OCI-LY1 (cell line): ENCODE measurements at regions not wholly inside any gene's neighbourhood (a gene's known extent, or its start where the extent isn't known, plus 50 kb on each side); places are given as distances from the start of the nearest gene placed in this dataset.

Source experiments
- EZH2 ChIP-seq: fragments of 200-600 bp; sonication (generic), shearing (Covaris generic); IDR thresholded peaks from 2 replicates; pipeline ENCODE4 v1.8.0; 2017; ENCODE audit warnings: borderline replicate concordance, mixed run types, mild to moderate bottlenecking, antibody characterized with exemption, low read length, moderate library complexity, mixed read lengths
- TF ChIP-seq, protein P1 (sequence below): fragments of 200-600 bp; sonication (generic), shearing (Covaris generic); IDR thresholded peaks from 2 replicates; pipeline ENCODE4 v1.5.1; 2017; ENCODE audit warnings: mild to moderate bottlenecking, antibody characterized with exemption, low read length, moderate library complexity, mixed read lengths

DNA sequence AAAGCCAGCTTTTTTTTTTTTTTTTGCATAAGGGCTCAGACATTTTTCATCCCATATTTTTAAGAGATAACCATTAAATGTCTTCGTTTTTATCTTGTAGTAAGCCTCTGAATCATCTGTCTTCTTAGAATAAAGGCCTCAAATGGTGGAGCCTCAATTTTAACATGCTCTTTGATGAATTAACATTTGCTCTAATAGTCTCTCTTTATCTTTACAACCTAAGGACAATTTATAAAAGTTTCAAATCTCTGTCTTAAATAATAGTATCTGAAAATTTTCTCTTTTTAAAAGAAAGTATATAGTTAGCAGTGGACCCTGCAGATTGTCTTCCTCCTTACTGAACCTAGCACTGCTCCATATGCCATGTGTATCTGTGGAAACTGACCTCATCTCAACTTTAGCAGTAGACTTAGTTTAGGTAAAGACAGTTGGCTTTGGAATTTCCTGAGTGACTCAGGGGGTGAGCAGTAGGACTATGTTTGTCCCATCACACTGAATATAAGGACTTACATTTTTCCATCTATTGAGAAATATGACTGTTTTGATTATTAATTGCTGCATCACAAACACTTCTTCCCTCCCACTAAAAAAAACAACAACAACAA, 1658.0 kb downstream of the STIM2 start:
- TF ChIP-seq, protein P1, sequence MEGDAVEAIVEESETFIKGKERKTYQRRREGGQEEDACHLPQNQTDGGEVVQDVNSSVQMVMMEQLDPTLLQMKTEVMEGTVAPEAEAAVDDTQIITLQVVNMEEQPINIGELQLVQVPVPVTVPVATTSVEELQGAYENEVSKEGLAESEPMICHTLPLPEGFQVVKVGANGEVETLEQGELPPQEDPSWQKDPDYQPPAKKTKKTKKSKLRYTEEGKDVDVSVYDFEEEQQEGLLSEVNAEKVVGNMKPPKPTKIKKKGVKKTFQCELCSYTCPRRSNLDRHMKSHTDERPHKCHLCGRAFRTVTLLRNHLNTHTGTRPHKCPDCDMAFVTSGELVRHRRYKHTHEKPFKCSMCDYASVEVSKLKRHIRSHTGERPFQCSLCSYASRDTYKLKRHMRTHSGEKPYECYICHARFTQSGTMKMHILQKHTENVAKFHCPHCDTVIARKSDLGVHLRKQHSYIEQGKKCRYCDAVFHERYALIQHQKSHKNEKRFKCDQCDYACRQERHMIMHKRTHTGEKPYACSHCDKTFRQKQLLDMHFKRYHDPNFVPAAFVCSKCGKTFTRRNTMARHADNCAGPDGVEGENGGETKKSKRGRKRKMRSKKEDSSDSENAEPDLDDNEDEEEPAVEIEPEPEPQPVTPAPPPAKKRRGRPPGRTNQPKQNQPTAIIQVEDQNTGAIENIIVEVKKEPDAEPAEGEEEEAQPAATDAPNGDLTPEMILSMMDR: no peak
- TF ChIP-seq EZH2: no peak
